A549 (cell line): ENCODE measurements at regions not wholly inside any gene's neighbourhood (a gene's known extent, or its start where the extent isn't known, plus 50 kb on each side); places are given as distances from the start of the nearest gene placed in this dataset.

Experiments
- ATAC-seq, 2 experiments: fragments of 200-7000 bp in 1 of 2; fragments of >200 bp in 1 of 2; cut with Nextera tagmentation in 1 of 2; cut with Tn5 transposase in 1 of 2; 3 replicates each; pipeline versions ENCODE4 v1.8.0 to v1.9.1; 2018 to 2020; ENCODE audit warnings: mild to moderate bottlenecking in 1 of 2, moderate library complexity in 1 of 2
- CTCF ChIA-PET: fragments of 300-600 bp; sonication (Branson Sonifier 250); formaldehyde crosslinking; extraction: SDS; loops from one replicate; lab custom pipeline; 2021; ENCODE audit warnings: antibody characterized with exemption, inconsistent platforms; lab: Yijun Ruan, JAX
- POLR2A ChIA-PET: fragments of 350-600 bp; formaldehyde crosslinking; extraction: SDS; loops from one replicate; lab custom pipeline; 2021; ENCODE audit warnings: antibody characterized with exemption, inconsistent platforms; lab: Yijun Ruan, JAX
- DNase-seq, 2 experiments: peaks; one replicate each; pipeline versions ENCODE4 v3.0.0 to v3.0.0-alpha.2; 2011 to 2016; ENCODE audit warnings: low read depth in 1 of 2, low spot score in 1 of 2
- FAIRE-seq: peaks from 2 replicates; lab custom pipeline; 2011; peaks lifted over from hg19 to GRCh38; lab: Jason Lieb, UNC
- H3K27ac ChIP-seq, 2 experiments: fragments of >200 bp; sonication (Bioruptor Twin); formaldehyde crosslinking; 3 replicates each; pipeline ENCODE4 v1.5.1; 2016 to 2017
- H3K4me1 ChIP-seq: fragments of >200 bp; sonication (Bioruptor Twin); formaldehyde crosslinking; 3 replicates; pipeline ENCODE4 v1.6.1; 2016
- H3K4me2 ChIP-seq: fragments of >200 bp; sonication (Bioruptor Twin); formaldehyde crosslinking; 3 replicates; pipeline ENCODE4 v1.6.1; 2016
- H3K4me3 ChIP-seq: fragments of >200 bp; sonication (Bioruptor Twin); formaldehyde crosslinking; 3 replicates; pipeline ENCODE4 v1.5.1; 2016
- H3K9me3 ChIP-seq: fragments of >200 bp; sonication (Bioruptor Twin); formaldehyde crosslinking; 3 replicates; pipeline ENCODE4 v1.6.1; 2016
- BHLHE40 ChIP-seq: IDR thresholded peaks from 2 replicates; pipeline ENCODE4 v1.6.1; 2012; ENCODE audit warnings: low read depth, low read length, inconsistent platforms
- CBX8 ChIP-seq: fragments of 200-600 bp; sonication (generic); IDR thresholded peaks from 2 replicates; pipeline ENCODE4 v1.6.1; 2016
- CHD2 ChIP-seq: fragments of 150-350 bp; IDR thresholded peaks from 2 replicates; pipeline ENCODE4 v1.6.1; 2014; ENCODE audit warnings: low read length; ENCODE audit not compliant: partially characterized antibody
- EHF ChIP-seq: fragments of 250-450 bp; sonication (Bioruptor Pico); IDR thresholded peaks from 2 replicates; pipeline ENCODE4 v1.5.0; 2020; ENCODE audit warnings: mild to moderate bottlenecking
- EP300 ChIP-seq, 2 experiments: fragments of >200 bp; sonication (Bioruptor Twin); formaldehyde crosslinking; IDR thresholded peaks; 2 replicates in 1 of 2; 3 replicates in 1 of 2; pipeline ENCODE4 v1.6.1; 2016 to 2017
- ESRRA ChIP-seq: fragments of 150-350 bp; IDR thresholded peaks from 2 replicates; pipeline ENCODE4 v1.6.1; 2014; ENCODE audit warnings: mild to moderate bottlenecking, low read length, borderline replicate concordance
- FOSL2 ChIP-seq, 2 experiments: fragments of 450-650 bp in 1 of 2; fragments of >200 bp in 1 of 2; sonication (Bioruptor Twin) in 1 of 2; formaldehyde crosslinking; IDR thresholded peaks; 2 replicates each; pipeline versions ENCODE4 v1.5.0 to v1.6.1; 2016 to 2020; ENCODE audit warnings: mild to moderate bottlenecking in 1 of 2, moderate library complexity in 1 of 2
- HDAC2 ChIP-seq: fragments of 200-600 bp; sonication (generic); IDR thresholded peaks from 2 replicates; pipeline ENCODE4 v1.6.1; 2016
- HOXA7 ChIP-seq: fragments of 250-450 bp; sonication (Bioruptor Pico); IDR thresholded peaks from 2 replicates; pipeline ENCODE4 v1.5.0; 2020; ENCODE audit warnings: mild to moderate bottlenecking, moderate library complexity
- HOXB5 ChIP-seq: fragments of 250-450 bp; sonication (Bioruptor Pico); IDR thresholded peaks from 2 replicates; pipeline ENCODE4 v1.5.0; 2020; ENCODE audit warnings: mild to moderate bottlenecking, moderate library complexity
- JUN ChIP-seq, 2 experiments: fragments of >200 bp; sonication (Bioruptor Twin); formaldehyde crosslinking; IDR thresholded peaks; 2 replicates in 1 of 2; 3 replicates in 1 of 2; pipeline ENCODE4 v1.6.1; 2016 to 2017
- MAFK ChIP-seq: fragments of 450-650 bp; IDR thresholded peaks from 2 replicates; pipeline ENCODE4 v1.6.1; 2014; ENCODE audit not compliant: partially characterized antibody
- MAZ ChIP-seq: fragments of 150-350 bp; IDR thresholded peaks from 2 replicates; pipeline ENCODE4 v1.6.1; 2014; ENCODE audit warnings: antibody characterized with exemption, low read depth, low read length, borderline replicate concordance
- NPAS2 ChIP-seq: fragments of 250-450 bp; sonication (Bioruptor Pico); IDR thresholded peaks from 2 replicates; pipeline ENCODE4 v1.8.0; 2022; ENCODE audit warnings: mild to moderate bottlenecking, moderate library complexity, borderline replicate concordance
- POLR2AphosphoS2 ChIP-seq: conservative IDR thresholded peaks from 2 replicates; pipeline ENCODE4 v1.6.1; 2012; ENCODE audit warnings: low read length, improper control_type of control experiment, inconsistent platforms
- RFX5 ChIP-seq: fragments of 450-650 bp; IDR thresholded peaks from 2 replicates; pipeline ENCODE4 v1.7.1; 2014; ENCODE audit warnings: antibody characterized with exemption, mild to moderate bottlenecking, moderate library complexity
- RNF2 ChIP-seq: fragments of 200-600 bp; sonication (generic); IDR thresholded peaks from 2 replicates; pipeline ENCODE4 v1.6.1; 2016; ENCODE audit warnings: low read depth, mild to moderate bottlenecking, antibody characterized with exemption, moderate library complexity, borderline replicate concordance
- TP53 ChIP-seq: fragments of 250-450 bp; sonication (Bioruptor Pico); IDR thresholded peaks from 2 replicates; pipeline ENCODE4 v1.5.0; 2021; ENCODE audit warnings: mild to moderate bottlenecking, moderate library complexity
- ZC3H11A ChIP-seq: fragments of 450-650 bp; IDR thresholded peaks from 2 replicates; pipeline ENCODE4 v1.6.1; 2014; ENCODE audit warnings: antibody characterized with exemption, mild to moderate bottlenecking
- ZFP36 ChIP-seq: fragments of 450-650 bp; IDR thresholded peaks from 2 replicates; pipeline ENCODE4 v1.6.1; 2014; ENCODE audit warnings: borderline replicate concordance; ENCODE audit not compliant: partially characterized antibody
- ZNF302 ChIP-seq: fragments of 250-450 bp; sonication (Bioruptor Pico); IDR thresholded peaks from 2 replicates; pipeline ENCODE4 v1.9.0; 2021; ENCODE audit warnings: inconsistent platforms, mild to moderate bottlenecking, moderate library complexity
- WGBS: methylation state at CpG from one replicate; pipeline ENCODE4 v1.1.6; 2017; ENCODE audit errors: missing lambda C conversion rate; 5-methylcytosine and 5-hydroxymethylcytosine counted together
- TF ChIP-seq, protein P1 (sequence below): fragments of 200-600 bp; sonication (generic); IDR thresholded peaks from 2 replicates; pipeline ENCODE4 v1.6.1; 2016; ENCODE audit warnings: antibody characterized with exemption, mild to moderate bottlenecking, moderate library complexity
- TF ChIP-seq, protein P2 (sequence below): IDR thresholded peaks from 2 replicates; pipeline ENCODE4 v1.6.1; 2012
- TF ChIP-seq, protein P3 (sequence below): IDR thresholded peaks from 2 replicates; pipeline ENCODE4 v1.6.1; 2012; ENCODE audit warnings: low read depth, borderline replicate concordance
- TF ChIP-seq, protein P4 (sequence below): fragments of 150-350 bp; IDR thresholded peaks from 2 replicates; pipeline ENCODE4 v1.6.1; 2014; ENCODE audit warnings: low read depth, mild to moderate bottlenecking, low read length
- TF ChIP-seq, protein P5 (sequence below): fragments of 450-650 bp; IDR thresholded peaks from 2 replicates; pipeline ENCODE4 v1.6.1; 2014; ENCODE audit warnings: antibody characterized with exemption

DNA sequence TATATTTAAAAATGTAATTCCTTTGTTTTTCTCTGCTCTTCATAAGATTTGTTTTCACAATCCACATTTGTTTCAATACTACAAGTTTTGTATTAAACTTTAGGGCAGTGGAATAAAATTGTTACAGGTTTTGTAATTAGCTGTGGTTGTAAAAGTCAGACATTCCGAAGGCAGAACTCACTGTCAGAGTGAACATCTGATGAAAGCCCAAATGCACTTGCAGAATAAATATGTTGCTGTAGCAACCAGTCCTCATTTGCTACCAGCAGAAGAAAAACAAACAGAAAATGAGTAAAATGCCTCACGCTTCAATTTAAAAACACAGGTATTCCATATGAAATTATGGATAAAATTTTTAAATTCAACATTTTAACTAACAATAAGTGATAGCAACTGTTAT, 740.1 kb upstream of the FAM174A start:
- POLR2A ChIA-PET = no interaction called here
- no peak overlapping the region for H3K4me2 ChIP-seq
- FAIRE-seq = no peak
- H3K9me3 ChIP-seq = no peaks in the 10 kb centered on the region
- H3K27ac ChIP-seq = no peak overlapping the region
- no peak overlapping the region for H3K4me3 ChIP-seq
- no peak for DNase-seq
- CTCF ChIA-PET = no interaction called here
- WGBS = 32% methylated on average over 2 of the region's 2 CpGs
- ATAC-seq = no peak
- H3K4me1 ChIP-seq = no peaks in the 10 kb centered on the region
- TF ChIP-seq, protein P1, sequence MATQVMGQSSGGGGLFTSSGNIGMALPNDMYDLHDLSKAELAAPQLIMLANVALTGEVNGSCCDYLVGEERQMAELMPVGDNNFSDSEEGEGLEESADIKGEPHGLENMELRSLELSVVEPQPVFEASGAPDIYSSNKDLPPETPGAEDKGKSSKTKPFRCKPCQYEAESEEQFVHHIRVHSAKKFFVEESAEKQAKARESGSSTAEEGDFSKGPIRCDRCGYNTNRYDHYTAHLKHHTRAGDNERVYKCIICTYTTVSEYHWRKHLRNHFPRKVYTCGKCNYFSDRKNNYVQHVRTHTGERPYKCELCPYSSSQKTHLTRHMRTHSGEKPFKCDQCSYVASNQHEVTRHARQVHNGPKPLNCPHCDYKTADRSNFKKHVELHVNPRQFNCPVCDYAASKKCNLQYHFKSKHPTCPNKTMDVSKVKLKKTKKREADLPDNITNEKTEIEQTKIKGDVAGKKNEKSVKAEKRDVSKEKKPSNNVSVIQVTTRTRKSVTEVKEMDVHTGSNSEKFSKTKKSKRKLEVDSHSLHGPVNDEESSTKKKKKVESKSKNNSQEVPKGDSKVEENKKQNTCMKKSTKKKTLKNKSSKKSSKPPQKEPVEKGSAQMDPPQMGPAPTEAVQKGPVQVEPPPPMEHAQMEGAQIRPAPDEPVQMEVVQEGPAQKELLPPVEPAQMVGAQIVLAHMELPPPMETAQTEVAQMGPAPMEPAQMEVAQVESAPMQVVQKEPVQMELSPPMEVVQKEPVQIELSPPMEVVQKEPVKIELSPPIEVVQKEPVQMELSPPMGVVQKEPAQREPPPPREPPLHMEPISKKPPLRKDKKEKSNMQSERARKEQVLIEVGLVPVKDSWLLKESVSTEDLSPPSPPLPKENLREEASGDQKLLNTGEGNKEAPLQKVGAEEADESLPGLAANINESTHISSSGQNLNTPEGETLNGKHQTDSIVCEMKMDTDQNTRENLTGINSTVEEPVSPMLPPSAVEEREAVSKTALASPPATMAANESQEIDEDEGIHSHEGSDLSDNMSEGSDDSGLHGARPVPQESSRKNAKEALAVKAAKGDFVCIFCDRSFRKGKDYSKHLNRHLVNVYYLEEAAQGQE = no peak
- TF ChIP-seq ZNF302 (CRISPR knock-in tag) (no peak), CHD2 (no peak), CBX8 (no peak), RNF2 (no peak), MAFK (no peak), FOSL2 (IDR thresholded peaks at IDR 0.05) (no peak), FOSL2 (CRISPR knock-in tag; IDR thresholded peaks at IDR 0.05) (no peak), ZC3H11A (no peak), MAZ (no peak)
- TF ChIP-seq, all 56 proteins: peak for 0

DNA sequence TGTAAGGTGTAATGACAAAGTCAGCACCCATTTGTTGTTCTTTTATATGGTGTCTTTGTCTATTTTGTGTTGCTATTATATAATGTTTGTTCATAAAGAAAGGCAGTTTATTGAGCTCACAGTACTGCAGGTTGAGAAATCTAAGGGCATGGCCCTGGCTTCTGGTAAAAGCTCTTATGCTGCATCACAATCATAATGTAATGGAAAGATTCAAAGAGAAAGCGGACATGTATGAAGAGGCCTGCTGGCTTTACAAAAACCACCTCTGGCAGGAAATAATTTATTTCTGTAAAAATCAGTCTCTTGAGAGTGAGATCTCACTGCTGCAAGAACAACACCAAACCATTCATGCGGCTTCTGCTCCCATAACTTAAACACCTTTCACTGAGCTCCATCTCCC, 746.7 kb upstream of the FAM174A start:
- Histone ChIP-seq H3K4me1 (no peaks in the 10 kb centered on the region), H3K9me3 (no peaks in the 10 kb centered on the region), H3K4me2 (no peak overlapping the region), H3K4me3 (no peak overlapping the region), H3K27ac (no peak overlapping the region)
- TF ChIP-seq, protein P2, sequence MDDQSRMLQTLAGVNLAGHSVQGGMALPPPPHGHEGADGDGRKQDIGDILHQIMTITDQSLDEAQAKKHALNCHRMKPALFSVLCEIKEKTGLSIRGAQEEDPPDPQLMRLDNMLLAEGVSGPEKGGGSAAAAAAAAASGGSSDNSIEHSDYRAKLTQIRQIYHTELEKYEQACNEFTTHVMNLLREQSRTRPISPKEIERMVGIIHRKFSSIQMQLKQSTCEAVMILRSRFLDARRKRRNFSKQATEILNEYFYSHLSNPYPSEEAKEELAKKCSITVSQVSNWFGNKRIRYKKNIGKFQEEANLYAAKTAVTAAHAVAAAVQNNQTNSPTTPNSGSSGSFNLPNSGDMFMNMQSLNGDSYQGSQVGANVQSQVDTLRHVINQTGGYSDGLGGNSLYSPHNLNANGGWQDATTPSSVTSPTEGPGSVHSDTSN = no peak
- TF ChIP-seq HOXA7 (no peak), ESRRA (no peak), POLR2AphosphoS2 (no peak), CHD2 (no peak), TP53 (CRISPR knock-in tag) (no peak), EP300 (IDR thresholded peaks at IDR 0.05) (no peak), FOSL2 (IDR thresholded peaks at IDR 0.05) (no peak), FOSL2 (CRISPR knock-in tag; IDR thresholded peaks at IDR 0.05) (no peak), JUN (IDR thresholded peaks at IDR 0.05) (no peak), RFX5 (no peak), CBX8 (no peak), HDAC2 (no peak), HOXB5 (no peak)
- TF ChIP-seq, protein P3, sequence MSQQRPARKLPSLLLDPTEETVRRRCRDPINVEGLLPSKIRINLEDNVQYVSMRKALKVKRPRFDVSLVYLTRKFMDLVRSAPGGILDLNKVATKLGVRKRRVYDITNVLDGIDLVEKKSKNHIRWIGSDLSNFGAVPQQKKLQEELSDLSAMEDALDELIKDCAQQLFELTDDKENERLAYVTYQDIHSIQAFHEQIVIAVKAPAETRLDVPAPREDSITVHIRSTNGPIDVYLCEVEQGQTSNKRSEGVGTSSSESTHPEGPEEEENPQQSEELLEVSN = no peak
- ATAC-seq = no peak
- no peak for FAIRE-seq
- DNase-seq = no peak
- 36% methylated on average over 2 of the region's 2 CpGs for WGBS
- ChIA-PET CTCF (no interaction called here), POLR2A (no interaction called here)

DNA sequence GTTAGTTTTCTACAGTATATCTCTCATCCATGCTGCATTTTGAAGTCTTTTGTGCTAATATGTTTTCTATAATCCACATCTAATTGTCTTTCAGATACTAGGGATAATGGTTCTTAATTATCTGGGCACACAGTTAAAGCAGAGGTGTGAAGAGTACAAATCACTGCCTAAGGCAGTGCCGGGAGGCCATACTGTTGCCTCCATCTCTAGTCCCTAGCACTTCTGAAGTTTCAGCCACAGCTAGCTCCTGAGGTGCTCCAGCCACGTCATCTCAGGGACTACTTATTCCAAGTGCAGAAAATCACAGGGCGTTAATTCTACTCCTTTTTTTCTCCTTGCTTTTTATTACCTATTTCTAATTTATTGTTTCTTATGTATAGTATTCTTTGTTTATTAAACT, 760.0 kb upstream of the FAM174A start:
- TF ChIP-seq, protein P4, sequence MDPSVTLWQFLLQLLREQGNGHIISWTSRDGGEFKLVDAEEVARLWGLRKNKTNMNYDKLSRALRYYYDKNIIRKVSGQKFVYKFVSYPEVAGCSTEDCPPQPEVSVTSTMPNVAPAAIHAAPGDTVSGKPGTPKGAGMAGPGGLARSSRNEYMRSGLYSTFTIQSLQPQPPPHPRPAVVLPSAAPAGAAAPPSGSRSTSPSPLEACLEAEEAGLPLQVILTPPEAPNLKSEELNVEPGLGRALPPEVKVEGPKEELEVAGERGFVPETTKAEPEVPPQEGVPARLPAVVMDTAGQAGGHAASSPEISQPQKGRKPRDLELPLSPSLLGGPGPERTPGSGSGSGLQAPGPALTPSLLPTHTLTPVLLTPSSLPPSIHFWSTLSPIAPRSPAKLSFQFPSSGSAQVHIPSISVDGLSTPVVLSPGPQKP = no peak
- no peak for TF ChIP-seq ZFP36
- TF ChIP-seq BHLHE40 = no peak
- no peak for TF ChIP-seq FOSL2 (IDR thresholded peaks at IDR 0.05)
- TF ChIP-seq FOSL2 (CRISPR knock-in tag; IDR thresholded peaks at IDR 0.05) = no peak
- no peak for TF ChIP-seq ZC3H11A
- TF ChIP-seq MAFK = no peak
- no peak for TF ChIP-seq EHF (CRISPR knock-in tag)
- TF ChIP-seq, protein P2 = no peak
- TF ChIP-seq, protein P5, sequence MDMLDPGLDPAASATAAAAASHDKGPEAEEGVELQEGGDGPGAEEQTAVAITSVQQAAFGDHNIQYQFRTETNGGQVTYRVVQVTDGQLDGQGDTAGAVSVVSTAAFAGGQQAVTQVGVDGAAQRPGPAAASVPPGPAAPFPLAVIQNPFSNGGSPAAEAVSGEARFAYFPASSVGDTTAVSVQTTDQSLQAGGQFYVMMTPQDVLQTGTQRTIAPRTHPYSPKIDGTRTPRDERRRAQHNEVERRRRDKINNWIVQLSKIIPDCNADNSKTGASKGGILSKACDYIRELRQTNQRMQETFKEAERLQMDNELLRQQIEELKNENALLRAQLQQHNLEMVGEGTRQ = no peak
- TF ChIP-seq NPAS2 (CRISPR knock-in tag) = no peak
- 39% methylated on average over 3 of the region's 3 CpGs for WGBS
- Histone ChIP-seq H3K4me2 (no peak overlapping the region), H3K4me3 (no peak overlapping the region), H3K27ac (no peak overlapping the region), H3K4me1 (no peaks in the 10 kb centered on the region), H3K9me3 (no peaks in the 10 kb centered on the region)
- ATAC-seq (no peak), DNase-seq (no peak), FAIRE-seq (no peak)
- CTCF ChIA-PET = no interaction called here
- POLR2A ChIA-PET = no interaction called here
